H1 (cell line): ENCODE measurements at regions not wholly inside any gene's neighbourhood (a gene's known extent, or its start where the extent isn't known, plus 50 kb on each side); places are given as distances from the start of the nearest gene placed in this dataset.

ENCODE experiments used
- CTCF ChIA-PET: fragments of 300-600 bp; sonication (Branson Sonifier 250); formaldehyde crosslinking; loops from one replicate; lab custom pipeline; 2021; ENCODE audit not compliant: partially characterized antibody; lab: Charles Lee
- POLR2A ChIA-PET: fragments of 300-600 bp; sonication (Branson Sonifier 250); formaldehyde crosslinking; loops from one replicate; lab custom pipeline; 2021; ENCODE audit warnings: inconsistent platforms; ENCODE audit not compliant: partially characterized antibody; lab: Charles Lee
- DNase-seq, 2 experiments: peaks; one replicate each; pipeline versions ENCODE4 v3.0.0 to v3.0.0-alpha.2; 2010 to 2022; ENCODE audit warnings: low spot score in 2 of 2, low read depth in 1 of 2, mixed read lengths in 1 of 2
- FAIRE-seq: peaks from 2 replicates; lab custom pipeline; 2011; peaks lifted over from hg19 to GRCh38; lab: Jason Lieb, UNC
- H2AFZ ChIP-seq: 2 replicates; pipeline ENCODE4 v1.8.1; 2012; ENCODE audit warnings: low read length, inconsistent platforms
- H2AK5ac ChIP-seq: 2 replicates; pipeline ENCODE4 v1.6.1; 2013; ENCODE audit warnings: low read depth, low read length
- H2BK120ac ChIP-seq: replicated peaks from 2 replicates; pipeline ENCODE3; 2013; ENCODE audit warnings: low read depth, low read length, inconsistent platforms
- H2BK12ac ChIP-seq: 2 replicates; pipeline ENCODE4 v1.6.1; 2013; ENCODE audit warnings: low read depth, low read length
- H2BK15ac ChIP-seq: 2 replicates; pipeline ENCODE4 v1.6.1; 2013; ENCODE audit warnings: low read length
- H2BK20ac ChIP-seq: 2 replicates; pipeline ENCODE4 v1.6.1; 2013; ENCODE audit warnings: low read length
- H2BK5ac ChIP-seq: 2 replicates; pipeline ENCODE4 v1.6.1; 2013; ENCODE audit warnings: low read depth, low read length
- H3K14ac ChIP-seq: 2 replicates; pipeline ENCODE4 v1.6.1; 2013; ENCODE audit warnings: inconsistent platforms; ENCODE audit not compliant: insufficient read length
- H3K18ac ChIP-seq: 2 replicates; pipeline ENCODE4 v1.6.1; 2013; ENCODE audit warnings: low read length; ENCODE audit errors: extremely low read depth
- H3K23ac ChIP-seq: 2 replicates; pipeline ENCODE4 v1.6.1; 2013; ENCODE audit warnings: inconsistent platforms; ENCODE audit not compliant: insufficient read length
- H3K23me2 ChIP-seq: 2 replicates; pipeline ENCODE4 v1.6.1; 2013; ENCODE audit warnings: low read depth, low read length
- H3K27ac ChIP-seq: 2 replicates; pipeline ENCODE4 v1.6.1; 2011; ENCODE audit warnings: low read depth, low read length, inconsistent platforms
- H3K27me3 ChIP-seq, 4 experiments: replicated peaks in 1 of 4; 1 replicate in 1 of 4; 2 replicates in 3 of 4; pipeline versions ENCODE4 v1.6.1 to v1.8.1; 2011 to 2013; ENCODE audit warnings: low read length in 3 of 4, mild to moderate bottlenecking in 3 of 4, inconsistent platforms in 2 of 4, mixed read lengths in 2 of 4, moderate library complexity in 1 of 4; ENCODE audit not compliant: control insufficient read depth in 3 of 4, insufficient read depth in 3 of 4; ENCODE audit errors: extremely low read depth in 1 of 4
- H3K36me3 ChIP-seq, 4 experiments: 2 replicates each; pipeline versions ENCODE4 v1.6.1 to v1.8.1; 2011 to 2013; ENCODE audit warnings: mild to moderate bottlenecking in 4 of 4, low read length in 3 of 4, moderate library complexity in 2 of 4, control low read depth in 1 of 4, inconsistent platforms in 1 of 4; ENCODE audit not compliant: insufficient read depth in 4 of 4, control insufficient read depth in 2 of 4
- H3K4ac ChIP-seq: replicated peaks from 2 replicates; pipeline ENCODE3; 2013; ENCODE audit warnings: low read length, low read depth, mixed read lengths, inconsistent platforms; ENCODE audit not compliant: insufficient read length
- H3K4me1 ChIP-seq, 4 experiments: replicated peaks in 1 of 4; 1 replicate in 1 of 4; 2 replicates in 3 of 4; pipeline versions ENCODE4 v1.6.1 to v1.8.1; 2011 to 2013; ENCODE audit warnings: low read length in 3 of 4, inconsistent platforms in 2 of 4, mixed read lengths in 1 of 4; ENCODE audit not compliant: insufficient read depth in 4 of 4, control insufficient read depth in 3 of 4
- H3K4me2 ChIP-seq, 2 experiments: 2 replicates each; pipeline versions ENCODE4 v1.6.1 to v1.8.1; 2011 to 2013; ENCODE audit warnings: low read depth in 2 of 2, low read length in 2 of 2, control low read depth in 1 of 2, inconsistent platforms in 1 of 2, mild to moderate bottlenecking in 1 of 2; ENCODE audit not compliant: insufficient read depth in 1 of 2
- H3K4me3 ChIP-seq, 4 experiments: fragments of 200-600, 300-600 bp in 1 of 4; sonication (generic), shearing (Covaris generic), sonication (Bioruptor Twin) in 1 of 4; 2 replicates each; pipeline versions ENCODE4 v1.5.1 to v1.8.1; 2011 to 2016; ENCODE audit warnings: low read length in 4 of 4, low read depth in 3 of 4, control low read depth in 2 of 4, inconsistent platforms in 2 of 4, mild to moderate bottlenecking in 2 of 4, mixed read lengths in 1 of 4, moderate library complexity in 1 of 4; ENCODE audit not compliant: insufficient read depth in 2 of 4; ENCODE audit errors: extremely low read depth in 1 of 4
- H3K56ac ChIP-seq: replicated peaks from 2 replicates; pipeline ENCODE3; 2013; ENCODE audit warnings: low read depth, mild to moderate bottlenecking, mixed read lengths, low read length, inconsistent platforms; ENCODE audit not compliant: insufficient read length
- H3K79me1 ChIP-seq: 2 replicates; pipeline ENCODE4 v1.6.1; 2013; ENCODE audit warnings: low read depth, low read length, control low read depth
- H3K79me2 ChIP-seq, 2 experiments: 2 replicates each; pipeline versions ENCODE4 v1.6.1 to v1.8.1; 2012 to 2013; ENCODE audit warnings: low read length in 2 of 2, mild to moderate bottlenecking in 2 of 2, inconsistent platforms in 1 of 2; ENCODE audit not compliant: insufficient read depth in 2 of 2, control insufficient read depth in 1 of 2
- H3K9ac ChIP-seq, 4 experiments: replicated peaks in 1 of 4; 1 replicate in 1 of 4; 2 replicates in 3 of 4; pipeline versions ENCODE4 v1.6.1 to v1.8.1; 2011 to 2013; ENCODE audit warnings: low read depth in 3 of 4, low read length in 3 of 4, control low read depth in 2 of 4, mild to moderate bottlenecking in 2 of 4, moderate library complexity in 2 of 4, inconsistent platforms in 1 of 4; ENCODE audit errors: extremely low read depth in 1 of 4
- H3K9me3 ChIP-seq, 2 experiments: 2 replicates each; pipeline versions ENCODE4 v1.6.1 to v1.8.1; 2012 to 2013; ENCODE audit warnings: mild to moderate bottlenecking in 2 of 2, moderate library complexity in 2 of 2, control low read depth in 1 of 2, inconsistent platforms in 1 of 2, low read depth in 1 of 2, low read length in 1 of 2, mixed read lengths in 1 of 2; ENCODE audit not compliant: insufficient read depth in 2 of 2
- H4K20me1 ChIP-seq, 2 experiments: replicated peaks in 1 of 2; 2 replicates each; pipeline versions ENCODE3 to v1.8.1; 2011 to 2013; ENCODE audit warnings: inconsistent platforms in 2 of 2, low read length in 2 of 2, mild to moderate bottlenecking in 1 of 2; ENCODE audit not compliant: insufficient read depth in 2 of 2, control insufficient read depth in 1 of 2
- H4K5ac ChIP-seq: 2 replicates; pipeline ENCODE4 v1.6.1; 2013; ENCODE audit warnings: low read length, low read depth, mixed read lengths, inconsistent platforms; ENCODE audit not compliant: insufficient read length
- H4K8ac ChIP-seq: 2 replicates; pipeline ENCODE4 v1.8.0; 2013; ENCODE audit warnings: mild to moderate bottlenecking, moderate library complexity, low read length, inconsistent platforms; ENCODE audit not compliant: insufficient read depth; ENCODE audit errors: extremely low read depth
- H4K91ac ChIP-seq: replicated peaks from 2 replicates; pipeline ENCODE3; 2013; ENCODE audit warnings: low read length, mixed read lengths, inconsistent platforms; ENCODE audit not compliant: insufficient read length
- CREB1 ChIP-seq: IDR thresholded peaks from 2 replicates; pipeline ENCODE4 v1.6.1; 2012; ENCODE audit warnings: inconsistent platforms
- WGBS, 2 experiments: shearing (Covaris generic) in 1 of 2; methylation state at CpG; one replicate each; pipeline versions ENCODE4 v1.1.6 to v1.1.7; 2013 to 2015; ENCODE audit warnings: low lambda C conversion rate in 2 of 2, mixed read lengths in 2 of 2, inconsistent platforms in 1 of 2, low coverage in 1 of 2, missing lambda C conversion rate in 1 of 2; ENCODE audit not compliant: insufficient replicate concordance in 2 of 2, insufficient coverage in 1 of 2, insufficient read length in 1 of 2; ENCODE audit errors: extremely low coverage in 1 of 2, missing lambda C conversion rate in 1 of 2; 5-methylcytosine and 5-hydroxymethylcytosine counted together
- TF ChIP-seq, protein P1 (sequence below): IDR thresholded peaks from 2 replicates; pipeline ENCODE4 v1.6.1; 2012; ENCODE audit warnings: low read length, inconsistent platforms

- Histone ChIP-seq H3K27ac (no peak overlapping the region), H3K56ac (no peak overlapping the region), H4K5ac (no peak overlapping the region), H2BK5ac (no peak overlapping the region), H3K79me2 (no peaks in the 10 kb centered on the region), H3K36me3 (no peaks in the 10 kb centered on the region), H3K4ac (no peak overlapping the region), H2BK15ac (no peak overlapping the region), H3K9ac (no peak overlapping the region), H4K20me1 (no peaks in the 10 kb centered on the region), H3K18ac (no peak overlapping the region), H3K27me3 (no peaks in the 10 kb centered on the region), H2BK20ac (no peak overlapping the region), H3K4me3 (no peak overlapping the region), H2AFZ (no peak overlapping the region), H4K91ac (no peak overlapping the region), H2BK12ac (no peak overlapping the region), H4K8ac (no peak overlapping the region), H3K23ac (no peak overlapping the region), H2AK5ac (no peak overlapping the region), H3K9me3 (no peaks in the 10 kb centered on the region), H2BK120ac (no peak overlapping the region), H3K14ac (no peak overlapping the region), H3K23me2 (no peaks in the 10 kb centered on the region), H3K79me1 (no peaks in the 10 kb centered on the region), H3K4me2 (no peak overlapping the region), H3K4me1 (no peaks in the 10 kb centered on the region)
- DNase-seq (no peak), FAIRE-seq (no peak)
- no peak for TF ChIP-seq CREB1
- TF ChIP-seq, protein P1, sequence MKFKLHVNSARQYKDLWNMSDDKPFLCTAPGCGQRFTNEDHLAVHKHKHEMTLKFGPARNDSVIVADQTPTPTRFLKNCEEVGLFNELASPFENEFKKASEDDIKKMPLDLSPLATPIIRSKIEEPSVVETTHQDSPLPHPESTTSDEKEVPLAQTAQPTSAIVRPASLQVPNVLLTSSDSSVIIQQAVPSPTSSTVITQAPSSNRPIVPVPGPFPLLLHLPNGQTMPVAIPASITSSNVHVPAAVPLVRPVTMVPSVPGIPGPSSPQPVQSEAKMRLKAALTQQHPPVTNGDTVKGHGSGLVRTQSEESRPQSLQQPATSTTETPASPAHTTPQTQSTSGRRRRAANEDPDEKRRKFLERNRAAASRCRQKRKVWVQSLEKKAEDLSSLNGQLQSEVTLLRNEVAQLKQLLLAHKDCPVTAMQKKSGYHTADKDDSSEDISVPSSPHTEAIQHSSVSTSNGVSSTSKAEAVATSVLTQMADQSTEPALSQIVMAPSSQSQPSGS, result no peak
- ChIA-PET POLR2A (no interaction called here), CTCF (interaction anchor here (0.6 kb wide), 1 partner anchor 154 kb away, joined by 3 read pairs; no protein-coding TSS in a partner anchor)
- 87% methylated on average over 3 of the region's 3 CpGs; no CpG with 5 or more reads in 1 of the 2 experiments for WGBS, 2 experiments
These were observed 1080.2 kb upstream of the NRXN1 start for GRCh38 chr2:52112141-52112540.
